Choroid plexus epithelial cell (primary cell): ENCODE measurements at regions not wholly inside any gene's neighbourhood (a gene's known extent, or its start where the extent isn't known, plus 50 kb on each side); places are given as distances from the start of the nearest gene placed in this dataset.
A peak's percentile ranks its signal among the peaks of the same experiment; 100 is the strongest.
"Not testable (repeated sequence)": the region's sequence is repeated elsewhere in the genome, so short reads cannot be mapped to it uniquely, and the experiment has no call there.

Experiments
- DNase-seq: peaks from one replicate; pipeline ENCODE4 v3.0.0-alpha.2; 2010; ENCODE audit warnings: low read depth
- H3K4me3 ChIP-seq: 2 replicates; pipeline ENCODE4 v1.5.1; 2011; ENCODE audit warnings: low read depth, mild to moderate bottlenecking, control low read depth, low read length, moderate library complexity

DNA sequence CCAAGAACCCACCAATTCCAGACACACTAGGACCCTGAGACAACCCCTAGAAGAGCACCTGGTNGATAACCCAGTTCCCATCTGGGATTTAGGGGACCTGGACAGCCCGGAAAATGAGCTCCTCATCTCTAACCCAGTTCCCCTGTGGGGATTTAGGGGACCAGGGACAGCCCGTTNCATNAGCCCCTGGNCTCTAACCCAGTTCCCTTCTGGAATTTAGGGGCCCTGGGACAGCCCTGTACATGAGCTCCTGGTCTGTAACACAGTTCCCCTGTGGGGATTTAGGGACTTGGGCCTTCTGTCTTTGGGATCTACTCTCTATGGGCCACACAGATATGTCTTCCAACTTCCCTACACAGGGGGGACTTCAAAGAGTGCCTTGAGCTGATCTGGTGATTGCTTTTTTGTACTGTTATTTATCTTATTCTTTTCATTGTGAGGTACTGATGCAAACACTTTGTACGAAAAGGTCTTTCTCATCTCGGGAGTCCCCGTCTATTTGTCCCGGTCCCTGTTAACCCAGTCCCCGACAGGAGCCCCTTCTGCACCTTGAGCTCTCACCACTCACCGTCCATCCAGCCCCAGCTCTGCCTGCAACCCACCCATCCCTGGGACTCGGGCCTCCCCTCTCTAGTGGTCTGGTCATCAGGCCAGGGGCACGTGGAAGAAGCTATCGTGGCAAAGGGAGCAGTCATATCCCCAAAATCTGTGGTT lies 58.2 kb upstream of the PLCXD1 start:
- H3K4me3 ChIP-seq, DNase-seq: not testable (repeated sequence)

DNA sequence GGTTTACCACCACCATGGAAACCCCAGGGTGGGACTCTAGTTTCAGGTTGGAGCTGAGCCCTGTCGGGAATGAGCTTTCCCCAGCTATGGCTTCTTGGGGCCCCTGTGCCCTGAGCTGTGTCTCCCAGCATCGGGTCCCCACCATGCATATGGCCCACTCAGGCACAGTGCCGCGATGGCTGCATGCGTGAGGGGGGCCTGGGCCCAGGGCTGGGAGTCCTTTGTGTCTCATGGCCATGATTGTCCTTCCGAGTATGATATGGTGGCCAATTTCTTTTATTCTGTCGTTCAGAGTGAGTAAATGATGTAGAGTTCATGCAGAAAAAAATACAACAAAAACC lies 57.7 kb upstream of the PLCXD1 start:
- not testable (repeated sequence) for H3K4me3 ChIP-seq, DNase-seq

DNA sequence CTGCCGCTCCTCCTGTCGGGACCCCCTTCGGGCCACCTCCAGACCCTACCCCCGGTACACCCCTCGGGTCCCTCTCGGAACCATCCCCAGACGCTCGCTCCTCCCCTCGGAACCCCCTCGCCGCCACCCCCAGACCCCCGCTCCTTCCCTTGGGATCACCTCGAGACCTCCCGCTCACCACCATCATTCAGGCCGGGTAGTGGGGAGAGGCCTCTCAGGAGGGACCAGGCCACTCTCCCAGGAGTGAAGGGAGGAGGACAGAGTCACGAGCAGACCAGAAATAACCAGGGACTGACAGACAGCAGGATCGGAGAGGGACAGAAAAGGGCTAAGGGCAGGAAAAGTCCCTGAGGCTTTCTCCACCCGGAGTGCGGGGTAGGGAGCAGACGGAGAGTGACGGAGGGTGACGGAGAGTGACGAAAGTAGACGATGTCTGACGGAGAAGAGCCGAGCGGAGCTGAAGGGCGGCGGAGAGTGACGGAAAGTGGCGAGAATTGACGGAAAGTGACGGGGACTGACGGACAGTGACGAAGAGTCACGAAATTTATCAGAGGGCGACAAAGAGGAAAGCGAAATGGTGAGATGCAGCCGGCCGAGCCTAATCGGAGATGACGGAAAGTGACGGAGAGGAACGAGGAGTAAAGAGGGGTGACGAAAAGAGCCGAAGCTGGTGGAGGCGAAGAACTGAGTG lies 54.6 kb upstream of the PLCXD1 start:
- DNase-seq = not testable (repeated sequence)
- peak overlapping the region; percentile 36 for H3K4me3 ChIP-seq

DNA sequence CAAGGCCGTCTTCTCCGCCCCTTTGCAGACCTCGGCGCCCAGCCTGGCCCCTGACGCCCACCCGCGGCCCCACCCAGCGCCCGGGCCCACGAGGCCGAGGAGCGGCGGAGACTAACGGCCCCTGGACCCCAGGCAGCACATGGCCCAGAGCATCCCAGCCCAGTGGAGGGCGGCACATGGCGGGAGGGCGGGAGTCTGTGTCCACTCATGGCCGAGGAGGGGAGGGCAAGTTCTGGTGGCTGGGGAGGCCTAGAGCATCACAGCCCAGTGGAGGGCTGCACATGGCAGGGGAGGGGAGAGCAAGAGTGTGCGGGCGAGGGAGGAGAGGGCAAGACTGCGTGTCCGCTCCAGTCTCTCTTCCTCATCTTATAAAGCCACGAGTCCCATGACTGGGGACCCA lies 53.8 kb upstream of the PLCXD1 start:
- not testable (repeated sequence) for H3K4me3 ChIP-seq, DNase-seq
